GM19395 (cell line): ENCODE measurements at regions not wholly inside any gene's neighbourhood (a gene's known extent, or its start where the extent isn't known, plus 50 kb on each side); places are given as distances from the start of the nearest gene placed in this dataset.
"Not testable (repeated sequence)": the region's sequence is repeated elsewhere in the genome, so short reads cannot be mapped to it uniquely, and the experiment has no call there.

ENCODE experiments used
- ATAC-seq: cut with Tn5 transposase; IDR thresholded peaks from one replicate; pipeline ENCODE4 v1.9.1; 2021; ENCODE audit warnings: mild to moderate bottlenecking, moderate library complexity; ENCODE audit not compliant: unreplicated experiment

DNA sequence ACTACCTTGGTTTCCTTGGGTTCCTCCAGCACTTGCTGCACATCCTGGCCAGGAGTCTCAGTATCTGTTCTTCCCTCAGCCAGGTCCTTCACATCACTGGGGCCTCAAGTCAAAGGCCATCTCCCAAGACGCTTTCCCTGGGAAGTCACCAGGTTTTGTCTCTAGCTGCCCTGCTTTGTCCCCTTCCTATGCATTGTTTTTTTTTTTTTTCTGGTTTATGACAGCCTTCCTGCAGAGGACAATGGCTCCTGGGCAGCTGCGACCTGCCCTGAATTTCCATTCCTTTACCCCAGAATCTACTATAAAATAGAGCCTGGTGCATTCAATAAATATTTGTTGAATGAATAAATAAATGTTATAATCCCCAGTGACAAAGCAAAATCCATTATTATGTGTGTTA lies 687.3 kb downstream of the QKI start:
- ATAC-seq: no peak

DNA sequence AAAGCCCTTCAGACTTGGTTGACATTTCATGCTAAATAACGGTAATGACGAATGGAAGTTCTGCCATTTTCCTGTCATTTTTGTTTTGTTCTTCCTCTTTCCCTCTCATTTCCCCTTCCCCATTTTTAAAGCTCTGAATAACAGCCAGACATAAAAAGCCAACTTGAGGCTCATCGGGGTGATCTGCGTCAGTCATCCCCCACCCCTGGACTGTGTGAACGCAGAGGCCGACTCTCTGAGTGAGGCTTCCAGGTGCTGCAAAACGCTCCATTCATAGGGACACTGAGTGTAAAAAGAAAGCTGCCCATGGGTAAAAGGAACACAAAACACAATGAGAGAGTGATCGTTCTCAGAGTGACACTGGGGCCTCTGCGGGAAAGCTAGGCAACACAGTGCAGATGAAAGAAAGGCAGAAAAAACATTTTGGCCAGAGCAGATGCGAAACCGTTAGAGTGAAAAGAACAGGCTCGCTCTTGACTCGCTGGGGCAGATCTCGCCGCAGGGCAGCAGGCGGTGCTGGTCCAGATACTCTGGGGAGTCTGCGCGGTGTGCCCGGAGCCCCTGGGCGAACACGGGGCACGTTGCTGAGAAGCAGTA lies 684.8 kb downstream of the QKI start:
- ATAC-seq: no peak

DNA sequence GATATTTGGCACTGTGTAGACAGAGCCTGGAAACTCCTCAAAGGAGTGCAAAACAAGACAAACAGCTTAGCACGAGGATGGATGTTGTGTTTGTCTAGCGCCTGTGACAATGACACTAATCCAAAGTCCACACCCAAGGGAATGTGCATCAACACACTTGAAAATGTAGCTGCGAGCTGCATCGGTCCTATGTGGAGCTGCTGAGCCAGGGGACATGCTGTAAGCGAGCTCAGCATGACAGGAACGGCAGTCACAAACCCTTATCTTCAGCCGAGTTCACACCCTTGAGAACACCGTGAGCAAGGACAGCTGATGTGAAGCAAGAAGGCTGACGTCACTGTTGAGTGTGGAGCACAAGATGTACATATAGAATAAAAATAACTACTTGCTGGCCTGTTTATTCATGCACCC lies 684.3 kb downstream of the QKI start:
- ATAC-seq: no peak

DNA sequence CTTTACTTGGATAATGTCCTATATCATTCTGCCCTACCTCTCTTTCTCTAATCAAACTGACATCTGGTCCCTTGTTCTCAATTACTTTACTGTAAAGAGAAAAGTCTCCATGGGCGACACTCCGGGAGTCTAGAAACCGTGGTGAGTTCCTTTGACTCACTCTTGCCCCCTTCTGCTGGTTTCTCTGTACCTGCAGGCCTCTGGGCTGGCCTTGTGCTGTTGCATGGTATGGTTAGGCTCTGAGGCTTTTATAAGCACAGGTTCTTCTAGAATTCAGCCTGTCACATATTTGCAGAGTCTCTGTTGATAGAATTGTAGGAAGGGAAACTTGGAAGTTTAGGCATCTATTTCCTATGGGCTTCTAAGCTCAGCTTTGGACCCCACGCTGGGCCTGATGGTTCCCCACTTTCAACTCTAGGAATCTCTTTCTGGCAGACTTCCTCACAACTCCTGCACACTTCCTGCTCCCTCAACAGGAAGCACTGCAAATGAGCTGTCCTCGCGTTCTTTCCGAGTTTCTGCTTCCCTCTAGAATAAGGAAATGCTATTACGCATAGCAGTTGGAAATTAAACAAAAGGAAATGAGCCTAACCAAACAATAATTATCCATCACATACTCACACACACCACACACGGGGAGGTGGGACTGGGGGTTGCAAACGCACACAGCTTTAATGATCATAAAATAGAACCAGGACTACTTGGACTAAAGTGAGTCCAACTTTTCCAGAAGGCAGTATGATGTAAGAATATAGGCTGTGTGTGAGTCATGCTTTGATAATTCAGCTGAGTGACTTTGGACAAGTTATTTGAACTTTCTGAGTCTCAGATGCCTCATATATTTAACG lies 683.3 kb downstream of the QKI start:
- no peak for ATAC-seq

DNA sequence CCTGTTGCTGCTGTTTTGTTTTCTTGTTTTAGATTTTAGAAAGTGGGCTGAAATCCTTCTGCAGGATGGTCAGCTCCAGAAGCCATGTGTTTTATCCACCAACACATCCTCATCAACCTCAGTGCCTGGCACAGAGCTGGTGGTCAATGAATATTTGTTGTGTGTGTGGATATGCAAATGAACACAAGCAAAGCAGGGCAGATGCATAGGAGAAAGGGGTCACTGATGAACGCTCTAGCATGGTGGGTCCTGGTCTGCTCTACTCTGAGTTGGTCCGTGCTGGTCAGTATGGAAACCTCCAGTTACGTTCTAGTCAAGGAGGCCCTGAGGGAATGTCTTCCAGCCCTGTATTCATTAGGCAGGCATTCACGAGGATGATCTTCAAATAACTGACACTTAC lies 682.5 kb downstream of the QKI start:
- no peak for ATAC-seq

DNA sequence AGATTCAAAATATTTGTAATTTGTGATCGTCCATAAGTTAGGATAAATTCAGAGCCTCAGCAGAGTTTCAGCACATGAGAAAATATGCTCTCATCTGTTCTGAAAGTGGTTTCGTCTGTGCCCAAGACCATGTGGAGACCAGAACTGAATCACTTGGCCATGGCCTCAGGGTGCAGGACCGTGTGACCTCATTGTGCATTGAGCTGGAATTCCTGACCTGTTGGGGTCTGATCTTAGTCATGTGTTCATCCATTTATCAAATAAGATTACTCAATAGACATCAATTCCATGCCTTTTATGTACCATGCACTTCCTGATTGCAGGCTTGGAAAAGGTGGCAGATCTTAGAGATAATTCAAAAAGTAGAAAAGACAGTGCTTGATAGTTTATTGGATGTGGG lies 680.5 kb downstream of the QKI start:
- ATAC-seq: no peak

DNA sequence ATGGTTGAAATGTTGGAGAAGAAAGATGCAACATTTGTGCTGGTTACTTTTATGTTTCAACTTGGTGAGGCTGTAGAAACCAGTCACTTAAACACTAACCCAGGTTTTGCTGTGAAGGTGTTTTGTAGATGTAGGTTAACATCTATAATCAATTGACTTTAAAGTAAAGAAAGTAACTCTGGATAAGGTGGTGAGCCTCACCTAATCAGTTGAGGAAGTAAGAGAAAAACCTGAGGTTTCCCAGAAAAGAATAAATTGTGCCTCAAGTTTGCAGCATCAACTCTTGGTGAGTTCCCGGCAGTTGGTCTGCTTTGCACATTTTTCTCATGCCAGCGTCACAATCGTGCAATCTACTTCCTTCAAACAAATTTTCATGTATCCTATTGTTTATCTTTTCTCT lies 673.4 kb downstream of the QKI start:
- no peak for ATAC-seq

DNA sequence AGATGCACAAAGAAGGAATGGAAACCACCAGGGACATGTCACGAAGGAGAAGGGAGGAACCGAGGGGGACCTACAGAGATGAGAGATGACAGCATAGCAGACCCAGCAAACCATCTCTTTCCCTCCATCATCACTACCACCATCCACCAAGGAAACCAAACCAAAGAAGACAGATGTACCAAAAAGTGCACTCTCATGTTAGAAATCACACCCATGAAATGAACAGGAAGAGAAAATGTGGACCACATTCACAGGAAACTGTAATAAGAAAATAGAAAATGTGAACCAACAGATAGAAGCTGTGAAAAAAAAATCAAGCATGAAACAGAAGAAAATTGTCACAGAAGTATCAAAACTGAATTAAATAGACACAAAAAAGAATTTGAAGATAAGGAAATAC lies 672.7 kb downstream of the QKI start:
- ATAC-seq: no peak

DNA sequence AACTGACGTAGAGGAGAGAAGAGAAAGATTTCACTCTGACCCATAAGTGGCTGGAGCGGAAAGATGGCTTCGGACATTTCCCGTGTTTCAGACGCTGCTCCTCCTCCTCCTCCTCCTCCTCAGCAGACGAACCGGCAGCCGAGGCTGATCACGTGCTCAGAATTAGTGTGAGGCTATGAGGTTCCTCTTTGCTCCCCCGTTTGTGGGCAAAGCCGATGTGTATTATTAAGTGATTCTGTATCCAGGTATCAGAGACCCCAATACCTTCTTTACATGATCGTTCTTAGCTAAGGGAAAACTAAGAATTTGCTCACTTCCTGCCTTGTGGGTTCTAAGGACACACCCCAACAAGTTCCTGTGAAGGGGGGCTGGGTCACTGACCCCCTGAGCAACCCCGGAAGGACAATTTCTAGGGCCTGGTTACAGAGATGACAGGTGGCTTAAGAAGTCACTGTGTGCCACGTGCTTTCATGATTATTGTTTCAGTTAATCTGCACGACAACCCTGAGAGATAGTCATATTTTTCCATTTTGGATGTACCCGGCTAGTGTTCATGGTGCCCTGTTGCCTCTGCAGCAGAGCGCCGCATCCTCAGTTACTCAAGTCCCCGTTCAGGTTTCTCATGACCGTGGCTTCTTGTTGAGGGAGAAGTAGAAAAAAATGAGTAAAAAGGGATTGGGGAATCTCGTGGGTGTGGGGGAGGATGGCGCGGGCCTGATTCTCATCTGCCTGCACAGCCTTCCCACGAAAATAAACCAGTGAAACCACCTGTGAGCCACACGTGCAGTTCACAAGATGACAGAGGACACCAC lies 671.8 kb downstream of the QKI start:
- no peak for ATAC-seq

DNA sequence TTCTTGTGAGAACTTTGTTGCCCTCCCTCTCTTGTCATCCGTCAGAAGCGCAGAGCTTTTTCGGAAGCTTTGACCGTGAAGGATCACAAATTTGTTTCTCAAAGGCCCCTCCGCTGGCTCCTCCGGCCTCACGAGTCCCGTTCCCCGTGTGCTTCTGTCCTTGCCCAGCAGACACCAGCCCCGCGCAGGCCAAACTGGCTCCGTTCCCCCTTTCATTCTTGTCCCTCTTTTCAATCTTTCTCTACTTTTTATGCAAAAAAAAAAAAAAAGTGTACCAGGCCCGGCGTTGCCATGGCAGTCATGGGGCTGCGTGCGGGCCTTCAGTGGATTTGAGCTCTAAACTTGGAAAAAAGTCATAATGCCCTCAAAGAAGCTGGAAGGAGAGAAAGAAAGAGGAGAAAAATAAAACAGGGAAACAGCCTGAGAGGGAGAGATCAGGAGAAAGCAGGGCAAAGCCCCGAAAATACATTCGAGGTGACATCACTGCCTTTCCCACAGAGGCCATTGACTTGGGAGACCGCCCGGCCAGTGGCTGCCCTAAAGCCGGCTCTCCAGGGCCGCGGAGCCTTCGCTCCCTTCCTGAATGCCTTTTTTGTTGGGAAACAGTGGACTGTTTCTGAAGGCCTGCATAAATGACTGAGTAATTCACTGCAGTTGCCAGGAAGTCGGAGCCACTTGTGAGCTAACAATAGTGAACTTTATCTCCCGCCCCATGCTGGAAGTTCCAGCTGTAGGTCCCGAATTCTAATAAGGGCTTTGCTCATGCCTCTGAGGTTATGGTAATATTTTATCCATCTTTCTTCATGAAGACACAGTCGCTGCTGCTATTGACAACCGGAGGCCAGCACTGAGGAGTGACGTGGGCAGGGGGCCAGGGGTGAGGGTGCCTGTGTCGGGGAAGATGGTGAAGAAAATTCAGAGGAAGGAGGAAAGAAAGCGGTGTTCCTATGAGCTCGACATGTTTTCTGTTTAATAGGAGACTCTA lies 670.9 kb downstream of the QKI start:
- ATAC-seq: no peak

DNA sequence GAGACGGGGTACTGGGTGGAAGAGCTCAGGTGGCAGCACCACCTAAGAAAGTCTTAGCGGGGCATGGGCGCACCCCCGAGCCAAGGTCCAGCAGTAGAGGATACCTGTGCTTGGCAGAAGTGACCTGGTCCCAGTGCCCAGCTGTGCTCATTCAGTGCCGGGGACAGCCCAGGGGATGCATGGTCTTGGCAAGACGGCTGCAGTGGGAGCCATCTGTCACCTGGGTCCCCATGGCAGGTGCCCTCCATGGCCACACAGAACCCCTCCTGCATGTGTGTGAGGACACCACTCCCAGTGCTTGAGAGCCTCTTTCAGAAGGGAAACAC lies 664.7 kb downstream of the QKI start:
- ATAC-seq: no peak

DNA sequence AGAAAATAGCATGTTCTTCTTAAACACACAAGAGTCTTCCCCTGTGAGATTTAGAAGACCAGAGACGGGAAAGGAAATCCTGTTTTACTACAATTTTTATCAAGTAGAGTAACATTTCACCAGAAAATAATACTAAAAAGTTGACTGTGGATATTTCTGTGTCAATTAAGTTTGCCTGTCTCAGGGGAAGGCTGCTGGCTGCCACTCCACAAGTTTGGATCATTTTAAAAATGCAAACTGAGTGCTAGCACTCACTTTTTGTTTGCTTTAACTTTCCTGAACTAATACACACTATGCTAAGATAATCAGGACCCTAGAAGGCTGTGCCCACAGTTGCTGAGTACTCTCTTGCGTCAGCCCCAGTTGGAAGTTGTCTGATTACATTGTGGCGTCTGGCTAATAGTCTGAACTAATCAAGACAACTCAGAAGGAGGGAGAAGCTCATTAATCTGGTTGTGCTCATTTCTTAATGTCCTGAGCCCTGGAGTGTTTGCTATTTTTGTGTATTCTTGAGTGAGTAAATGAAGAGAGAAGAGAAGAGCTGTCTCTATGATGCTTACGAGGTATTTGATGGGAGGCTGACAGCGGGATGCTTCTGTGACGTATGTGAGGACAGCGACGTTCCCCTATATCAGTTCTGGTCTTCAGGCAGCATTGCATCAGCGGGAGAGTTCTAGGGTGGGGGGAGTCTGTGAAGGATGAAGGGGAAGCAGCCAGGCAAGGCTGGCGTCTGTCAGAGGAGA lies 664.2 kb downstream of the QKI start:
- no peak for ATAC-seq

DNA sequence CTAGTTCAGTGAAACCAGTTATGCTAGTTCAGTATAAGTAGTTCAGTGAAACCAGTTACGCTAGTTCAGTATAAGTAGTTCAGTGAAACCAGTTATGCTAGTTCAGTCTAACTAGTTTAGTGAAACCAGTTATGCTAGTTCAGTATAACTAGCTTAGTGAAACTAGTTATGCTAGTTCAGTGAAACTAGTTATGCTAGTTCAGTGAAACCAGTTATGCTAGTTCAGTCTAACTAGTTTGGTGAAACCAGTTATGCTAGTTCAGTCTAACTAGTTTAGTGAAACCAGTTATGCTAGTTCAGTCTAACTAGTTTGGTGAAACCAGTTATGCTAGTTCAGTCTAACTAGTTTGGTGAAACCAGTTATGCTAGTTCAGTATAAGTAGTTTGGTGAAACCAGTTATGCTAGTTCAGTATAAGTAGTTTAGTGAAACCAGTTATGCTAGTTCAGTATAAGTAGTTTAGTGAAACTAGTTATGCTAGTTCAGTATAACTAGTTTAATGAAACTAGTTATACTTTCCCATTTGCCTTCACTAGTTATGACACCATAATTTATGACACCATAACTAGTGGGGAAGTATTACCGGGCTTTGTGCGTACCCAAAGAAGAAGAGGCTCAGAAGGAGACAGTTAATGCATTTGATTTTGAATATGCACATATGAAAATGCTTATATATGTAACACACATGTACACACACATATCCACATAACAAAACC lies 662.5 kb downstream of the QKI start:
- ATAC-seq: not testable (repeated sequence)

DNA sequence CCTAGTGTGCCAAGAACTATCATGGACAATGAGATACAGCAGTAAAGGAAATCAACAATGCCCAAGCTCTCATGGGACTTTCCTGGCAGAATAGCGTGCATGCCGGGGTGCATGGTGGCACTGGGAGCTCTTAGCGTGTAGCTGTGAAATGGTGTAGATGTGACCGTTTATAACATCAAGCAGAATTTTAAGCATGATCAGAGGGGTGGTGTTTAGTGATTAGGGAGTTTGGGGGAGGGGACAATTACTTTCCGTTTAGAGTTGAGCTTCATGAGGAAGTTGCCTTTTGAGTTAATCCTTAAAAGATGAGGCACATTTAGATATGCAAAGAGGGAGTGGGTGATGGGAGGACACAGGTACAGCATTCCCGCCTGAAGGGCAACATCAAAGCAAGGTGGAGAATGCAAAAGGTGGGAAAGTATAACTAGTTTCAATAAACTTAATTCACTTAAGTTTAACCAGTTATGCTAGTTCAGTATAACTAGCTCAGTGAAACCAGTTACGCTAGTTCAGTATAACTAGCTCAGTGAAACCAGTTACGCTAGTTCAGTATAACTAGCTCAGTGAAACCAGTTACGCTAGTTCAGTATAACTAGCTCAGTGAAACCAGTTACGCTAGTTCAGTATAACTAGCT lies 661.6 kb downstream of the QKI start:
- no peak for ATAC-seq

DNA sequence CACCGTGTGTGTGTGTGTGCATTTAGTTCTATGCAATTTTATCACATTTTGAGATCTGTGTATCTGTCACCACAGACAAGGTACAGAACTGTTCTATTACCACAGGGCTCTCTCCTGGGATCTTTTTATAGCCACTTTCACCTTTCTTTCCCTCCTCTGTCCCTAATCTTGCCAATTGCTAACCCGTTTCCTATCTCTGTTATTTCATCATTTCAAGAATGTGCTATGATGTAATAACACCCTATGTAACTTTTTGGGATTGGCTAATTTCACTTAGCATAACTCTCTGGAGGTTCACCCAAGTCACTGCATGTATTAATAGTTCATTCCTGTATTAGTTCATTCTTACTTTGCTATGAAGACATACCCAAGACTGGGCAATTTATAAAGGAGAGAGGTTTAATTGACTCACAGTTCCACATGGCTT lies 657.7 kb downstream of the QKI start:
- no peak for ATAC-seq

DNA sequence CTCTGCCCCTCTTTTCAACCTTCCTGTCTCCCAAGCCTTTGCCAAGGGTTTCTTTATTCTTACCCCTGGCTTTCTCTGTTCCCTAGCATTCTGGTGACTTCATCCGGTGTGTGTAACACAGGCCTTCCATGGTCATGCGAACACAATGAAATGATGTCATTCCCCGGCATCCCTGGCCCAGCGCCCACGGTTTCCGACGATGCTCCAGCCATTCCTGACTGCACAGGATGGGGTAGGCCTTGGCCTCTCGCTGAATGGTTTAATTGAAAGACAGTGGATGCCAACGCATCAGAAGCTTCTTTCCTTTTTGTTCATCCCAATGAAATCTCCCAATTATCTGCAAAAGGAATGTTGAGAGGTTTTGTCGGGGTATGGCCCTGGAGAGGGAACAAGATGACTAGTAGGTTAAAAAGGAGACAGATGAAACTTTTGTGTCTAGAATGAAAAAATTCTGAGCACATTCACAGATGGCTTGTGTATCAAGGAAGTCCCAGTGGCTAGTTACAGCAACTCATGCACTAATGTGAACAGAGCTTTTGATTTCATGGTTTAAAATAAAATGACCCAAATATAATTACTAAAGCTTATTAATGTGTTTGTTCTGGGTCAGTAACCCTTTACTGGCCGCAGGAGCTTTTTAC lies 655.0 kb downstream of the QKI start:
- ATAC-seq: no peak

DNA sequence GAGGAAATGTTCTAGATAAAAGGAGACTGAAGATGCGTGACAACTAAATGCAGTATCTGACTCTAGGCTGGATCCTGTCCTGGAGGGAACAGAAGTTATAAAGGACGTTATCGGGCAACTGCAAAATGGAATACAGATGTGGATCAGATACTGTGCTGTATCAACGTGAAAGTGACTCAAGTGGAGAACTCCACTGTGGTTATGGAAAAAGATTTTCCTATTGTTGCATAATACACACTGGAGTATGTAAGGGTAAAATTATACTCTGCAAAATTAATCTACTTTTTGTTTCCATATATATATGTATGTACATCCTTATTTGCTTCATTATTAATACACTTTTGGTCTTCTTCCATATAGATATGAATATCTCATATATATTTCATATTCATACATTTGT lies 654.0 kb downstream of the QKI start:
- no peak for ATAC-seq

DNA sequence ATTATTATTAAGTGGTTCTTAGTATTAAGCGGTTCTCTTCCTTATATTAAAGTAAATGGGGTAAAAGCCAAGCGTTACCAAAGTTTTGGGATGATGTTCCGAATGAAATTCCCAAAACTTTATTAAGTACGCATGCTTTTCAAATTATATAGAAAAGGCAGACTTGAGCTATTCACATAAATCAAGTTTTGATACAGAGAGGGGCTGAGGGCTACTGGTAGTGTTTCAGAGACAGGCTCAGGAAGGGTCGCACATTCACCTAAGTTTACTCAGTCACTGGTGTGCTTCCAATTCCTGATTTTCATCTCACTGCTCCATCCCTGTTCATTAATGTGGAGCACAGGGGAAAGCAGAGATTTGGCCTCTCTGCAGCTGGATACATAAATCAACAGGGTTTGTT lies 652.2 kb downstream of the QKI start:
- no peak for ATAC-seq

DNA sequence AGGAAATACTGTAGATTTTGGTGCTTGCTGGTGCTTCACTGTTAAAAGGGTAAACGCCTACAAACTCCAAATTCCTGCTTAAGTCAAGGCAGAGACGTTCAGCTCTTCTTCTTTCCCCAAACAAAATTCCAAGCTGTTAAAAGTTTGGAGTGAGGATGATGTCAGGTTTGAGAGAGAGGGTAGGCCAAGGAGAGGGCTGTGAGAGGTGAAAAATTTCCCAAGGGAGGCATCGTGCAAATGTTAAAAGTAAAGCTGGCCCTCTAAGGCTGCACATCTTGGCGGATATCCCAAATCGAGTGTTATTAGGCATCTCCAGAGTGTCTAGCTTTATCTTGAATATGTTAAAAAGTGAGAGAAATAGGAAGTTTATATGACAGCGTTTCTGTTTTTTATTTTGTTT lies 651.8 kb downstream of the QKI start:
- ATAC-seq: no peak
